ENCODE measurements at regions not wholly inside any gene's neighbourhood (a gene's known extent, or its start where the extent isn't known, plus 50 kb on each side); places are given as distances from the start of the nearest gene placed in this dataset.

- no peak for TF ChIP-seq EZH2 (IDR thresholded peaks at IDR 0.05)
- no peak for TF ChIP-seq CTCF (IDR thresholded peaks at IDR 0.05)
- no peak for TF ChIP-seq EZH2phosphoT487 (IDR thresholded peaks at IDR 0.05)
Observed at GRCh38 chr3:161682715-161683114, 186.1 kb downstream of the OTOL1 start.
